DND-41 (cell line): ENCODE measurements at regions not wholly inside any gene's neighbourhood (a gene's known extent, or its start where the extent isn't known, plus 50 kb on each side); places are given as distances from the start of the nearest gene placed in this dataset.

Source experiments
- ATAC-seq: fragments of 200-7000 bp; cut with Tn5 transposase; 3 replicates; pipeline ENCODE4 v1.9.1; 2021; ENCODE audit warnings: low read depth; ENCODE audit not compliant: insufficient read depth
- DNase-seq: peaks from one replicate; pipeline ENCODE4 v3.0.0-alpha.2; 2020
- H2AFZ ChIP-seq: 2 replicates; pipeline ENCODE4 v1.6.0; 2012; ENCODE audit warnings: low read depth, low read length
- H3K27ac ChIP-seq: 2 replicates; pipeline ENCODE4 v1.5.1; 2012; ENCODE audit warnings: low read length, inconsistent platforms
- H3K27me3 ChIP-seq: fragments of 200-600 bp; sonication (generic); 2 replicates; pipeline ENCODE4 v1.6.0; 2012; ENCODE audit warnings: low read length, mild to moderate bottlenecking, inconsistent platforms; ENCODE audit not compliant: insufficient read depth, poor library complexity
- H3K36me3 ChIP-seq: 2 replicates; pipeline ENCODE4 v1.5.1; 2012; ENCODE audit warnings: low read length, inconsistent platforms; ENCODE audit not compliant: insufficient read depth
- H3K4me1 ChIP-seq: 2 replicates; pipeline ENCODE4 v1.5.1; 2012; ENCODE audit warnings: mild to moderate bottlenecking, low read length; ENCODE audit not compliant: insufficient read depth
- H3K4me2 ChIP-seq: 2 replicates; pipeline ENCODE4 v1.6.0; 2012; ENCODE audit warnings: mild to moderate bottlenecking, moderate library complexity, low read length, inconsistent platforms; ENCODE audit not compliant: insufficient read depth
- H3K4me3 ChIP-seq, 2 experiments: fragments of 200-600 bp in 1 of 2; shearing (Covaris generic) in 1 of 2; 2 replicates each; pipeline ENCODE4 v1.5.1; 2012 to 2016; ENCODE audit warnings: inconsistent platforms in 2 of 2, low read length in 2 of 2, mild to moderate bottlenecking in 2 of 2, low read depth in 1 of 2, moderate library complexity in 1 of 2
- H3K79me2 ChIP-seq: 2 replicates; pipeline ENCODE4 v1.6.0; 2012; ENCODE audit warnings: low read length, inconsistent platforms; ENCODE audit not compliant: insufficient read depth
- H3K9ac ChIP-seq: 2 replicates; pipeline ENCODE4 v1.6.0; 2012; ENCODE audit warnings: low read depth, mild to moderate bottlenecking, inconsistent platforms, low read length, moderate library complexity
- H3K9me3 ChIP-seq: 2 replicates; pipeline ENCODE4 v1.5.1; 2012; ENCODE audit warnings: low read length, moderate library complexity, mild to moderate bottlenecking, inconsistent platforms; ENCODE audit not compliant: insufficient read depth, severe bottlenecking
- H4K20me1 ChIP-seq: 2 replicates; pipeline ENCODE4 v1.6.0; 2012; ENCODE audit warnings: low read length; ENCODE audit not compliant: insufficient read depth
- EZH2 ChIP-seq: IDR thresholded peaks from 3 replicates; pipeline ENCODE4 v1.6.1; 2012; ENCODE audit warnings: borderline replicate concordance, low read depth, mild to moderate bottlenecking, moderate library complexity, low read length, inconsistent platforms; ENCODE audit not compliant: severe bottlenecking
- TF ChIP-seq, protein P1 (sequence below): IDR thresholded peaks from 2 replicates; pipeline ENCODE4 v1.5.1; 2012; ENCODE audit warnings: borderline replicate concordance, low read length, moderate library complexity, mild to moderate bottlenecking; ENCODE audit not compliant: poor library complexity, severe bottlenecking; ENCODE audit errors: extremely low read depth

DNA sequence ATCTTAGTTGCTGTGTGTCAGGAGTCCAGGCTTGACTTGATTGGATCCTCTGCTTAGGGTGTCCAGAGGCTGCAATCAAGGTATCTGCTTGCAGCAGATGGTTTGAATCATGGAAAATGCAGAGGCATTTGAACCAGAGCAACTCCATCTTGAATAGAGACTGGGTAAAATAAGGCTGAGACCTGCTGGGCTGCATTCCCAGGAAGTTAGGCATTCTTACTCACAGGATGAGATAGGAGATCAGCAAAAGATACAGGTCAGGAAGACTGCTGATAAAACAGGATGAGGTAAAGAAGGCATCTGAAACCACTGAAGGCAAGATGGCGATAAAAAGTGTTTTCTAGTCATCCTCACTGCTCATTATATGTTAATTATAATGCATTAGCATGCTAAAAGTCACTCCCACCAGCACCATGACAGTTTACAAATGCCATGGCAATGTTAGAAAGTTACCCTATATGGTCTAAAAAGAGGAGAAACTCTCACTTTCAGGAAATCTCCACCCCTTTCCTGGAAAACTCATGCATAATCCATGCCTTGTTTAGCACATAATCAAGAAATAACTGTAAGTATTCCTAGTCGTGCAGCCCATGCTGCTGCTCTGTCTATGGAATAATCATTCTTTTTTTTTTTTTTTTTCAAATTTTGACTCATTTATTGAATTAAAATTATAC is 218.3 kb upstream of the CPNE8 start:
- H2AFZ ChIP-seq = no peak overlapping the region
- no peak overlapping the region for H3K4me3 ChIP-seq
- no peaks in the 10 kb centered on the region for H4K20me1 ChIP-seq
- H3K36me3 ChIP-seq = no peaks in the 10 kb centered on the region
- no peak overlapping the region for H3K9ac ChIP-seq
- no peak for TF ChIP-seq EZH2
- TF ChIP-seq, protein P1, sequence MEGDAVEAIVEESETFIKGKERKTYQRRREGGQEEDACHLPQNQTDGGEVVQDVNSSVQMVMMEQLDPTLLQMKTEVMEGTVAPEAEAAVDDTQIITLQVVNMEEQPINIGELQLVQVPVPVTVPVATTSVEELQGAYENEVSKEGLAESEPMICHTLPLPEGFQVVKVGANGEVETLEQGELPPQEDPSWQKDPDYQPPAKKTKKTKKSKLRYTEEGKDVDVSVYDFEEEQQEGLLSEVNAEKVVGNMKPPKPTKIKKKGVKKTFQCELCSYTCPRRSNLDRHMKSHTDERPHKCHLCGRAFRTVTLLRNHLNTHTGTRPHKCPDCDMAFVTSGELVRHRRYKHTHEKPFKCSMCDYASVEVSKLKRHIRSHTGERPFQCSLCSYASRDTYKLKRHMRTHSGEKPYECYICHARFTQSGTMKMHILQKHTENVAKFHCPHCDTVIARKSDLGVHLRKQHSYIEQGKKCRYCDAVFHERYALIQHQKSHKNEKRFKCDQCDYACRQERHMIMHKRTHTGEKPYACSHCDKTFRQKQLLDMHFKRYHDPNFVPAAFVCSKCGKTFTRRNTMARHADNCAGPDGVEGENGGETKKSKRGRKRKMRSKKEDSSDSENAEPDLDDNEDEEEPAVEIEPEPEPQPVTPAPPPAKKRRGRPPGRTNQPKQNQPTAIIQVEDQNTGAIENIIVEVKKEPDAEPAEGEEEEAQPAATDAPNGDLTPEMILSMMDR = no peak
- H3K79me2 ChIP-seq = no peaks in the 10 kb centered on the region
- no peaks in the 10 kb centered on the region for H3K27me3 ChIP-seq
- no peak overlapping the region for H3K4me2 ChIP-seq
- H3K4me1 ChIP-seq = no peaks in the 10 kb centered on the region
- H3K27ac ChIP-seq = no peak overlapping the region
- H3K9me3 ChIP-seq = peaks cover 3% of the 10 kb centered on the region
- no peak for ATAC-seq
- DNase-seq = no peak

DNA sequence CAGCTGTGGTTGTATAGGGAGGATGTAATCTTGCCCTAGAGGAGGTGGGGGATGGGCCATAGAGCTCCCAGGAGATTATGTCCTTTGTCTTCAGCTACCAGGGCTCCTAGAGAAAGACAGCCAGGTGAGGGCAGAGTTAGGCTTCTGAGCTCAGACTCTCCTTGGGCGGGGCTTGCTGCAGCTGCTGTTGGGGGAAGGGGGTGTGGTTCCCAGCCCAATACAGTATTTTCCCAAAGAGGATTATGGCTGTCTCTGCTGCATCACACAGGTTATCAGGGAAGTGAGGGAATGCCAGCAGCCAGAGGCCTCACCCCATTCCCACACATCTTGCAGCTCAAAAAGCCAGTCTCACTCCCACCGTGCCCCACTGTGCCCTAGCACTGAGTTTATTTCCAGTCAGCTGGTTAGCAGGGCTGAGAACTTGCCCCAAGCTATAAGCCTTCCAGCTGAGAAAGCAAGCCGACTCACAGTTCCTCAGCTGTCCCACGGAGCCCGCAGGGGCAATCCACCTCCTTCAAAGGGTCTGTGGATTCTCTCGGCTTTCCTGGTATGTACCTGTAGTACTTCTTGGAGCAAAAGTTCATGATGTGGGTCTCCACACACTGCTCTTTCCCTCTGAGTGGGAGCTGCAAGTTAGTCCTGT is 217.3 kb upstream of the CPNE8 start:
- DNase-seq = no peak
- Histone ChIP-seq H3K9me3 (peaks cover 3% of the 10 kb centered on the region), H3K36me3 (no peaks in the 10 kb centered on the region), H3K9ac (no peak overlapping the region), H3K27ac (no peak overlapping the region), H3K27me3 (no peaks in the 10 kb centered on the region), H3K4me1 (no peaks in the 10 kb centered on the region), H3K4me2 (no peak overlapping the region), H3K4me3 (no peak overlapping the region), H4K20me1 (no peaks in the 10 kb centered on the region), H2AFZ (no peak overlapping the region), H3K79me2 (no peaks in the 10 kb centered on the region)
- TF ChIP-seq, protein P1 = no peak
- TF ChIP-seq EZH2 = no peak
- no peak for ATAC-seq

DNA sequence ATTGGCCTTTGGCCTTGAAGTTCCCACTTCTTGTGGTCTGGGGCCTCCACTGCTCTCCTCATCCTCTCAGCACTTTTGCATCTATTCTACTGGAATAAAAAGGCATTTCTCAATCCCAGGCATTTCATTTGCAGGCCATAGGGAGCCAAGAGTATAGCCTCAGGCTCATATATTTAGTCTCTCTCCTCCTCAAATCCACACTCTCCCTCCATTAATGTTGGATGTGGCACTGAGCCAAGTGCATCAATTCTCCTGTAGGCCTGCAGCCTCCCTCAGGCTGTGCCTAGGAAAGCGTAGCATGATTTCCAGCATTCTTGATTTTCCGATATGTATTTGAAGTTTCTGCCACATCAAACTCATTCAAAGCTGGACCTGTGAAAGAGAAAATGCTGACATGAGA is 211.5 kb upstream of the CPNE8 start:
- no peak overlapping the region for H3K27ac ChIP-seq
- H3K4me2 ChIP-seq = no peak overlapping the region
- H3K4me3 ChIP-seq = no peak overlapping the region
- no peaks in the 10 kb centered on the region for H3K27me3 ChIP-seq
- no peak overlapping the region for H2AFZ ChIP-seq
- no peaks in the 10 kb centered on the region for H3K4me1 ChIP-seq
- ATAC-seq (no peak), DNase-seq (no peak)
- no peaks in the 10 kb centered on the region for H3K36me3 ChIP-seq
- no peaks in the 10 kb centered on the region for H3K79me2 ChIP-seq
- H3K9me3 ChIP-seq = no peaks in the 10 kb centered on the region
- H4K20me1 ChIP-seq = no peaks in the 10 kb centered on the region
- no peak overlapping the region for H3K9ac ChIP-seq
- TF ChIP-seq EZH2 = no peak
- TF ChIP-seq, protein P1 = no peak
